GM12875 (cell line): ENCODE measurements at regions not wholly inside any gene's neighbourhood (a gene's known extent, or its start where the extent isn't known, plus 50 kb on each side); places are given as distances from the start of the nearest gene placed in this dataset.

Source experiments
- H3K4me3 ChIP-seq: one replicate; pipeline ENCODE4 v1.5.1; 2011; ENCODE audit warnings: low read depth, low read length, control low read depth
- TF ChIP-seq, protein P1 (sequence below): IDR thresholded peaks from 2 replicates; pipeline ENCODE4 v1.5.1; 2011; ENCODE audit warnings: low read depth, mild to moderate bottlenecking, control low read depth, inconsistent platforms, low read length, moderate library complexity, borderline replicate concordance; ENCODE audit not compliant: insufficient read depth

DNA sequence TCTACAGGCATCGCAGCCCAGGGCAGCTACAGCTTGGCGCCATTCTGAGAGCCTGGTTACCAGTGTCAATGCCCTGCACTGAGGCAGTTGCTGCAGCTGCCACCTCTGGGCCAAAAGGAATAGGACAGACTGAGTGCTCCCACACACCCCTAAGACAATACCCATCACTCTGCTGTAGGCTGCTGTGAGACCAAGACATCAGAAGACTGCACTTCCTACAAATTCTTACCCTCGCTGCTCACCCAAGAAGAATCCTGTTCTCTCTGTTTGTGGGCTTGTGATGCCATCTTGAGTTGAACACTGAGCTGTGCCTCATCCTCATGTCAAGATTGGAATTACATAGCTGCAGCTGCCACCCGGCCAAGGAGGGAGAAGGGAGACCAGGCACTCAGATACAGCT lies 1847.0 kb upstream of the PCDH10 start:
- TF ChIP-seq, protein P1, sequence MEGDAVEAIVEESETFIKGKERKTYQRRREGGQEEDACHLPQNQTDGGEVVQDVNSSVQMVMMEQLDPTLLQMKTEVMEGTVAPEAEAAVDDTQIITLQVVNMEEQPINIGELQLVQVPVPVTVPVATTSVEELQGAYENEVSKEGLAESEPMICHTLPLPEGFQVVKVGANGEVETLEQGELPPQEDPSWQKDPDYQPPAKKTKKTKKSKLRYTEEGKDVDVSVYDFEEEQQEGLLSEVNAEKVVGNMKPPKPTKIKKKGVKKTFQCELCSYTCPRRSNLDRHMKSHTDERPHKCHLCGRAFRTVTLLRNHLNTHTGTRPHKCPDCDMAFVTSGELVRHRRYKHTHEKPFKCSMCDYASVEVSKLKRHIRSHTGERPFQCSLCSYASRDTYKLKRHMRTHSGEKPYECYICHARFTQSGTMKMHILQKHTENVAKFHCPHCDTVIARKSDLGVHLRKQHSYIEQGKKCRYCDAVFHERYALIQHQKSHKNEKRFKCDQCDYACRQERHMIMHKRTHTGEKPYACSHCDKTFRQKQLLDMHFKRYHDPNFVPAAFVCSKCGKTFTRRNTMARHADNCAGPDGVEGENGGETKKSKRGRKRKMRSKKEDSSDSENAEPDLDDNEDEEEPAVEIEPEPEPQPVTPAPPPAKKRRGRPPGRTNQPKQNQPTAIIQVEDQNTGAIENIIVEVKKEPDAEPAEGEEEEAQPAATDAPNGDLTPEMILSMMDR, result no peak
- H3K4me3 ChIP-seq, result no peak overlapping the region

DNA sequence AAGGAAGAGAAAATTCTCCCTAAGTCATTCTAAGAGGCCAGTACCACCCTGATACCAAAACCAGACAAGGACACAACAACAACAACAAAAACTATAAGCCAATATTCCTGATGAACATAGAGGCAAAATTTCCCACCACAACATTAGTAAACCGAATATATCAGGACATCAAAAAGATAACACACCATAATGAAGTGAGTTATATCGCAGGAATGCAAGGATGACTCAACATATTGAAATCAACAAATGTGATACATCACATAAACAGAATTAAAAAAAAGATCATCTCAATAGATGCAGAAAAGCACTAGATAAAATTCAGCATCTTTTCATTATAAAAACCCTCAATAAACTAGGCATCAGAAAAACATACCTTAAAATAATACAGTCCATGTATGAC lies 1844.4 kb upstream of the PCDH10 start:
- TF ChIP-seq, protein P1, result no peak
- H3K4me3 ChIP-seq, result no peak overlapping the region

- TF ChIP-seq, protein P1, result no peak
- no peak overlapping the region for H3K4me3 ChIP-seq
Measured at GRCh38 chr4:131309628-131310027, 1839.5 kb upstream of the PCDH10 start.

DNA sequence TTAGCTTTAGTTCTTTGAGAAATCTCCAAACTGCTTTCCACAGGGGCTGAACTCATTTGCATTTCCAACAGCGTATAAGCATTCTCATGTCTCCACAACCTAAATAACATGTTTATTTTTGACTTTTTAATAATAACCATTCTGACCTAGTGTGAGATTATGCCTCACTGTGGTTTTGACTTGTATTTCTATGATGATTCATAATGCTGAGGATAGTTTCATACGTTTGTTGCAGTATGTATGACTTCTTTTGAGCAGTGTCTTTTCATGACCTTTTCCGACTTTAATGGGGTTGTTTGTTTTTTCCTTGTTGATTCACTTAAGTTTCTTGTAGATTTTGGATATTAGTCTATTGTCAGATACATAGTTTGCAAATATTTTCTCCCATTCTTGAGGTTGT lies 1833.0 kb upstream of the PCDH10 start:
- TF ChIP-seq, protein P1, result no peak
- no peak overlapping the region for H3K4me3 ChIP-seq

DNA sequence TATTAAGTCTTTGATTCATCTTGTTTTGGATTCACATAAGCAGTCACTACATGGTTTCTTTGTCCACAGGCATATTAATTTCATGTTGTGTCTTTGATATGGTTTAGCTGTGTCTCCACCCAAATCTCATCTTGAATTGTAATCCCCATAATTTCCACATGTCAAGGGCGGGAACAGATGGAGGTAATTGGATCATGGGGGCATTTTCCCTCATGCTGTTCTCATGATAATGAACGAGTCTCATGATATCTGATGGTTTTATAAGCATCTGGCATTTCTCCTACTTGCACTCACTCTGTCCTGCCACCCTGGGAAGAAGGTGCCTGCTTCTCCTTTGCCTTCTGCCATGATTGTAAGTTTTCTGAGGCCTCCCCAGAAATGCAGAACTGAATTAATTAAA lies 1811.2 kb upstream of the PCDH10 start:
- TF ChIP-seq, protein P1, result no peak
- no peak overlapping the region for H3K4me3 ChIP-seq

GRCh38 chr4:131339137-131339536 lies 1810.0 kb upstream of the PCDH10 start:
- TF ChIP-seq, protein P1, result no peak

GRCh38 chr4:131344761-131345160 lies 1804.3 kb upstream of the PCDH10 start:
- TF ChIP-seq, protein P1, result no peak
- no peak overlapping the region for H3K4me3 ChIP-seq

More at GRCh38 chr4:131339137-131339536, 1810.0 kb upstream of the PCDH10 start:
- H3K4me3 ChIP-seq, result no peak overlapping the region
